IMR-90 (cell line): ENCODE measurements at regions not wholly inside any gene's neighbourhood (a gene's known extent, or its start where the extent isn't known, plus 50 kb on each side); places are given as distances from the start of the nearest gene placed in this dataset.

Experiments
- ATAC-seq: fragments of 200-7000 bp; cut with Tn5 transposase; 2 replicates; pipeline ENCODE4 v1.9.1; 2020; ENCODE audit warnings: low read depth, mild to moderate bottlenecking, moderate library complexity
- BruUV-seq: library from RNA; stranded (reverse); fragments of 400-500 nt; replicated peaks from 2 replicates; lab custom pipeline; 2021; lab: Mats Ljungman, UMichigan
- CTCF ChIA-PET: fragments of 300-600 bp; formaldehyde crosslinking; extraction: SDS; loops from one replicate; lab custom pipeline; 2021; ENCODE audit warnings: antibody characterized with exemption; lab: Yijun Ruan, JAX
- POLR2A ChIA-PET: fragments of 300-600 bp; sonication (Branson Sonifier 250); formaldehyde crosslinking; loops from one replicate; lab custom pipeline; 2022; ENCODE audit warnings: antibody characterized with exemption; ENCODE audit not compliant: unreplicated experiment; lab: Charles Lee
- DNase-seq: peaks from one replicate; pipeline ENCODE4 v3.0.0; 2013
- H2AFZ ChIP-seq: replicated peaks from 2 replicates; pipeline ENCODE3; 2013; ENCODE audit warnings: low read length, mild to moderate bottlenecking; ENCODE audit not compliant: poor library complexity
- H2AK5ac ChIP-seq: 2 replicates; pipeline ENCODE4 v1.6.1; 2013; ENCODE audit warnings: low read depth, low read length, inconsistent platforms
- H2AK9ac ChIP-seq: replicated peaks from 2 replicates; pipeline ENCODE3; 2013; ENCODE audit warnings: mild to moderate bottlenecking, low read depth, low read length, moderate library complexity; ENCODE audit not compliant: poor library complexity
- H2BK120ac ChIP-seq: 2 replicates; pipeline ENCODE4 v1.6.1; 2013; ENCODE audit warnings: low read depth, low read length, inconsistent platforms
- H2BK15ac ChIP-seq: 3 replicates; pipeline ENCODE4 v1.6.1; 2013; ENCODE audit warnings: low read depth, low read length, inconsistent platforms
- H2BK20ac ChIP-seq: 2 replicates; pipeline ENCODE4 v1.6.1; 2013; ENCODE audit warnings: low read depth, mild to moderate bottlenecking, inconsistent platforms, low read length, moderate library complexity
- H2BK5ac ChIP-seq: 2 replicates; pipeline ENCODE4 v1.6.1; 2013; ENCODE audit warnings: mild to moderate bottlenecking, low read depth, low read length, inconsistent platforms; ENCODE audit not compliant: poor library complexity, severe bottlenecking
- H3K14ac ChIP-seq: replicated peaks from 2 replicates; pipeline ENCODE4 v1.6.1; 2013; ENCODE audit warnings: low read depth, low read length, inconsistent platforms
- H3K18ac ChIP-seq: 2 replicates; pipeline ENCODE4 v1.6.1; 2013; ENCODE audit warnings: low read depth, low read length, control low read depth
- H3K23ac ChIP-seq: 2 replicates; pipeline ENCODE4 v1.6.1; 2013; ENCODE audit warnings: low read depth, low read length, inconsistent platforms
- H3K27ac ChIP-seq: 2 replicates; pipeline ENCODE4 v1.5.1; 2013; ENCODE audit warnings: mild to moderate bottlenecking, control low read depth, low read length; ENCODE audit not compliant: insufficient read depth
- H3K27me3 ChIP-seq: 2 replicates; pipeline ENCODE4 v1.6.1; 2013; ENCODE audit warnings: low read length; ENCODE audit not compliant: control insufficient read depth, insufficient read depth
- H3K36me3 ChIP-seq: 2 replicates; pipeline ENCODE4 v1.6.1; 2013; ENCODE audit warnings: low read length, mixed read lengths; ENCODE audit not compliant: control insufficient read depth, insufficient read depth
- H3K4ac ChIP-seq: 2 replicates; pipeline ENCODE4 v1.6.1; 2013; ENCODE audit warnings: low read depth, low read length, inconsistent platforms
- H3K4me1 ChIP-seq: 2 replicates; pipeline ENCODE4 v1.6.1; 2013; ENCODE audit warnings: low read length, mixed read lengths; ENCODE audit not compliant: control insufficient read depth, insufficient read depth
- H3K4me2 ChIP-seq: 2 replicates; pipeline ENCODE4 v1.6.1; 2013; ENCODE audit warnings: low read depth, mild to moderate bottlenecking, control low read depth, low read length, moderate library complexity
- H3K4me3 ChIP-seq: 2 replicates; pipeline ENCODE4 v1.5.1; 2013; ENCODE audit warnings: low read depth, mild to moderate bottlenecking, control low read depth, low read length, moderate library complexity; ENCODE audit not compliant: insufficient read depth
- H3K56ac ChIP-seq: 2 replicates; pipeline ENCODE4 v1.6.1; 2013; ENCODE audit warnings: low read length, inconsistent platforms; ENCODE audit not compliant: insufficient read depth; ENCODE audit errors: extremely low read depth
- H3K79me1 ChIP-seq, 2 experiments: 2 replicates each; pipeline ENCODE4 v1.6.1; 2013; ENCODE audit warnings: low read length in 2 of 2, inconsistent platforms in 1 of 2, low read depth in 1 of 2
- H3K9ac ChIP-seq: 2 replicates; pipeline ENCODE4 v1.6.1; 2013; ENCODE audit warnings: low read depth, low read length, control low read depth
- H3K9me1 ChIP-seq: 2 replicates; pipeline ENCODE4 v1.6.1; 2013; ENCODE audit warnings: low read length, inconsistent platforms; ENCODE audit not compliant: insufficient read depth
- H3K9me3 ChIP-seq: 2 replicates; pipeline ENCODE4 v1.6.1; 2013; ENCODE audit warnings: low read length; ENCODE audit not compliant: control insufficient read depth, insufficient read depth
- H4K20me1 ChIP-seq: 2 replicates; pipeline ENCODE4 v1.6.1; 2013; ENCODE audit warnings: low read length, inconsistent platforms; ENCODE audit not compliant: insufficient read depth
- H4K5ac ChIP-seq: 2 replicates; pipeline ENCODE4 v1.6.1; 2013; ENCODE audit warnings: mild to moderate bottlenecking, low read depth, low read length, control low read depth
- H4K8ac ChIP-seq, 2 experiments: 2 replicates each; pipeline ENCODE4 v1.6.1; 2013; ENCODE audit warnings: low read depth in 2 of 2, low read length in 2 of 2, control low read depth in 1 of 2, inconsistent platforms in 1 of 2
- H4K91ac ChIP-seq: 2 replicates; pipeline ENCODE4 v1.6.1; 2013; ENCODE audit warnings: low read depth, low read length, inconsistent platforms; ENCODE audit not compliant: insufficient read depth
- BHLHE40 ChIP-seq: fragments of 150-350 bp; IDR thresholded peaks from 2 replicates; pipeline ENCODE4 v1.6.1; 2016; ENCODE audit warnings: mild to moderate bottlenecking, low read depth, low read length
- RAD21 ChIP-seq: IDR thresholded peaks from 2 replicates; pipeline ENCODE4 v1.6.1; 2012; ENCODE audit warnings: low read length, improper control_type of control experiment
- RFX5 ChIP-seq: IDR thresholded peaks from 2 replicates; pipeline ENCODE4 v1.8.0; 2012; ENCODE audit warnings: low read depth, mild to moderate bottlenecking, low read length, moderate library complexity
- WGBS, 2 experiments: methylation state at CpG; one replicate each; pipeline versions ENCODE4 v1.1.5 to v1.1.7; 2013; ENCODE audit warnings: missing lambda C conversion rate in 2 of 2; ENCODE audit not compliant: insufficient read length in 1 of 2; ENCODE audit errors: extremely low coverage in 2 of 2; 5-methylcytosine and 5-hydroxymethylcytosine counted together
- dilution Hi-C: fragments of 300-500 bp; cut with HindIII; formaldehyde crosslinking; loops from one replicate; pipeline ENCODE4 v1.14.3; 2018; ENCODE audit warnings: low sequenced_read_pairs; ENCODE audit not compliant: unreplicated experiment
- in situ Hi-C: fragments of 300-500 bp; cut with MboI; formaldehyde crosslinking; loops from 3 replicates; pipeline ENCODE4 v1.14.3; 2019; ENCODE audit warnings: low sequenced_read_pairs, inconsistent platforms, mixed read lengths
- intact Hi-C: fragments of 100-400 bp; cut with micrococcal nuclease; formaldehyde crosslinking; loops from 2 replicates; pipeline ENCODE4 v1.10.0; 2022

DNA sequence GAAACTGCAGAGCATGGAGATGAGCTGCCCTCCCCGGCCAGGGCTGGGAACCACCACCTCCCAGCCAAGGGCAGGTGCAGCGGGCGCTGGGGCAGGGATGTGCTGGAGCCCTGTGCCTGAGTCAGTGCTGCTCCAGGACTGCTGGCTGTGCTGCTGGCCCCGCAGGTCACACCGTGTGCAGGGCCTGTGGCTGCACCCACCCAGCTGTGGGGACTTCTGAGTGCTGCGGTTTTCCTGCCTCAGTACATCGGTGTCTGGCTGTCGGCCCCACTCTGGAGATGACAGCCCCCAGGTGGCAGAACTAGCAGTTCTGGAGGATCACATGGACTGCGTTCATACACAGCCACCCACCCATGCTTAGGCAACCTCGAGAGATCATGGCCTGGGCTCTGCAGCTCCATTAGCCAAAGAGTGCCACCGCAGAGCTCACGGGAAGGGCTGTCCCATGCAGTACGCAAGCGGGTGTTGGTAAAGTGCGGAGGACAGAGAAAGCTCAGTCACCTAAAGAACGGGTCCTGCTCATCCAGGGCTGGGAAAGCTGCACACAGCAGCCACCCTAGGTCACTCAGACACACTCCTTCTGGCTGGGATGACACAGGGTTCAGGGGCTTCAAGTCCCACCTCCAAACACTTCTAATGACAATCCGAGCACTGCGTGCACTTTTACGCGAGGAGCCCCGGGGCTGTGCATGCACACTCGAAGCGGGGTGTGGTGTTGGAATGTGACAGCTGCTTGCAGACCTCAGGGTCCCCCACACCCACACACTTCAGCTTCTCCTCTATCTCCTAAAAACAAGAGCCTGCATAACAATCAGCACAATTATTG is 198.1 kb upstream of the PPP2R2D start:
- Histone ChIP-seq H3K14ac (no peak overlapping the region), H2BK15ac (no peak overlapping the region), H3K56ac (no peak overlapping the region), H3K9me3 (peaks cover 59% of the 10 kb centered on the region), H3K4me1 (no peaks in the 10 kb centered on the region), H3K27ac (no peak overlapping the region), H2AFZ (no peak overlapping the region), H3K9ac (no peak overlapping the region), H3K4me2 (no peak overlapping the region), H3K79me1 (no peaks in the 10 kb centered on the region), H3K36me3 (no peaks in the 10 kb centered on the region), H4K91ac (no peak overlapping the region), H4K20me1 (no peaks in the 10 kb centered on the region), H3K9me1 (no peaks in the 10 kb centered on the region), H3K4ac (no peak overlapping the region), H2AK5ac (no peak overlapping the region), H4K5ac (no peak overlapping the region), H2BK20ac (no peak overlapping the region), H2BK5ac (no peak overlapping the region), H3K4me3 (no peak overlapping the region), H3K23ac (no peak overlapping the region), H4K8ac (no peak overlapping the region), H3K18ac (no peak overlapping the region), H3K27me3 (no peaks in the 10 kb centered on the region), H2AK9ac (no peak overlapping the region), H2BK120ac (no peak overlapping the region)
- ChIA-PET CTCF (no interaction called here), POLR2A (no interaction called here)
- no peak for ATAC-seq
- DNase-seq: no peak
- intact Hi-C loops (no loop called here), dilution Hi-C loops (no loop called here), in situ Hi-C loops (no loop called here)
- WGBS, 2 experiments: 53% methylated on average over 6 of the region's 23 CpGs; no CpG with 5 or more reads in 1 of the 2 experiments
- BruUV-seq: no TSS peak
- TF ChIP-seq BHLHE40 (no peak), RAD21 (no peak), RFX5 (no peak)
